ENCODE measurements at regions not wholly inside any gene's neighbourhood (a gene's known extent, or its start where the extent isn't known, plus 50 kb on each side); places are given as distances from the start of the nearest gene placed in this dataset.

DNA sequence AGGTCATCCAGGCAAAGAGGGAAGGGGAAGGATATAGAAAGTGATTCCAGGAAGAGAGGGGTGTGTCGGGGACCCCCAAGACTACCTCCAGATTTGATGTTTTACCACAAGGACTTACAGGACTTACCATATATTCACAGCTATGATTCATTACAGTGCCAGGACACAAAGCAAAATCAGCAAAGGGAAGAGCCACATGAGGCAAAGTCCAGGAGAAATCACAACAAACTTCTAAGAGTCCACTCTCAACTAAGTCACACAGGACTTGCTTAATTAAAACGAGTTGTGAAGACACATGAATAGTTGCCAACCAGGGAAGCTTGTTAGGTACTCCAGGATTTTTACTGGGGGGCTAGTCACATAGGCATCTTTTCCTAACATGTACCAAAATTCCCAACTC lies 217.3 kb downstream of the TTLL7 start:
- Histone ChIP-seq H3K9me2 (replicated peaks; ENCODE audit: control insufficient read depth, low read length) (no peaks in the 10 kb centered on the region), H3K27ac (ENCODE audit: low read depth, low read length) (no peak overlapping the region), H4K20me1 (ENCODE audit: control insufficient read depth, insufficient read depth, low read depth, low read length) (no peaks in the 10 kb centered on the region), H3K4me1 (ENCODE audit: control insufficient read depth, low read length) (no peaks in the 10 kb centered on the region), H3K4me2 (ENCODE audit: low read length) (no peak overlapping the region), H3F3A (ENCODE audit: control insufficient read depth, insufficient read depth) (no peaks in the 10 kb centered on the region), H3K9me3 (ENCODE audit: control insufficient read depth, insufficient read depth, low read length) (no peaks in the 10 kb centered on the region), H3K27me3 (ENCODE audit: control insufficient read depth, low read length) (no peaks in the 10 kb centered on the region), H3K79me2 (ENCODE audit: control insufficient read depth, low read length) (no peaks in the 10 kb centered on the region), H3K4me3 (ENCODE audit: low read length) (no peak overlapping the region), H3K36me3 (ENCODE audit: control insufficient read depth, low read length) (no peaks in the 10 kb centered on the region)
- TF ChIP-seq EZH2phosphoT487 (IDR thresholded peaks at IDR 0.05; ENCODE audit: borderline replicate concordance, low read length) = no peak
- TF ChIP-seq, protein P1, sequence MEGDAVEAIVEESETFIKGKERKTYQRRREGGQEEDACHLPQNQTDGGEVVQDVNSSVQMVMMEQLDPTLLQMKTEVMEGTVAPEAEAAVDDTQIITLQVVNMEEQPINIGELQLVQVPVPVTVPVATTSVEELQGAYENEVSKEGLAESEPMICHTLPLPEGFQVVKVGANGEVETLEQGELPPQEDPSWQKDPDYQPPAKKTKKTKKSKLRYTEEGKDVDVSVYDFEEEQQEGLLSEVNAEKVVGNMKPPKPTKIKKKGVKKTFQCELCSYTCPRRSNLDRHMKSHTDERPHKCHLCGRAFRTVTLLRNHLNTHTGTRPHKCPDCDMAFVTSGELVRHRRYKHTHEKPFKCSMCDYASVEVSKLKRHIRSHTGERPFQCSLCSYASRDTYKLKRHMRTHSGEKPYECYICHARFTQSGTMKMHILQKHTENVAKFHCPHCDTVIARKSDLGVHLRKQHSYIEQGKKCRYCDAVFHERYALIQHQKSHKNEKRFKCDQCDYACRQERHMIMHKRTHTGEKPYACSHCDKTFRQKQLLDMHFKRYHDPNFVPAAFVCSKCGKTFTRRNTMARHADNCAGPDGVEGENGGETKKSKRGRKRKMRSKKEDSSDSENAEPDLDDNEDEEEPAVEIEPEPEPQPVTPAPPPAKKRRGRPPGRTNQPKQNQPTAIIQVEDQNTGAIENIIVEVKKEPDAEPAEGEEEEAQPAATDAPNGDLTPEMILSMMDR (IDR thresholded peaks at IDR 0.05; ENCODE audit: low read depth, low read length, poor library complexity, severe bottlenecking) = no peak

DNA sequence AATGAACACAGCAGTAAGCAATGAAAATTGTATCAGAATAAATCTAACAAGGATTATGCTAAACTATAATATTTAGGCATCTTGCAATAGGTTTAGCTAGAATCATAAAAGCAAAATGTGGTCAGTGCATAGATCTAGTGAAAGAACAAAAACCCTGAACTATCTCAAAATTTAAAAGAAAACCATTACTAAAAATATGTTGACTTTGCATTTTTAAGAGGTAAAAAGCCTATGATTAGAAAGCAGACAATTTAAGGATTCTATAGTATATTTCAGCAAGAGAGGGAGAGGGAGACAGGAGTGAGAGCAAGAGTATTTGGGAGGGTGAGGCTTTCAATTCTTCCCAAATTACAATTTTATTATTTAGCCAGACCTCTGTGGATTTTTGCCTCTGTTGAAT lies 219.4 kb downstream of the TTLL7 start:
- H3K4me2 ChIP-seq (ENCODE audit: low read length) = no peak overlapping the region
- H3K9me3 ChIP-seq (ENCODE audit: control insufficient read depth, insufficient read depth, low read length) = no peaks in the 10 kb centered on the region
- no peaks in the 10 kb centered on the region for H3K36me3 ChIP-seq (ENCODE audit: control insufficient read depth, low read length)
- H3K79me2 ChIP-seq (ENCODE audit: control insufficient read depth, low read length) = no peaks in the 10 kb centered on the region
- H3K27me3 ChIP-seq (ENCODE audit: control insufficient read depth, low read length) = no peaks in the 10 kb centered on the region
- H3K4me3 ChIP-seq (ENCODE audit: low read length) = no peak overlapping the region
- no peaks in the 10 kb centered on the region for H3F3A ChIP-seq (ENCODE audit: control insufficient read depth, insufficient read depth)
- H4K20me1 ChIP-seq (ENCODE audit: control insufficient read depth, insufficient read depth, low read depth, low read length) = no peaks in the 10 kb centered on the region
- no peaks in the 10 kb centered on the region for H3K4me1 ChIP-seq (ENCODE audit: control insufficient read depth, low read length)
- no peak for TF ChIP-seq EZH2phosphoT487 (IDR thresholded peaks at IDR 0.05; ENCODE audit: borderline replicate concordance, low read length)
- TF ChIP-seq, protein P1 (IDR thresholded peaks at IDR 0.05; ENCODE audit: low read depth, low read length, poor library complexity, severe bottlenecking) = no peak
- H3K9me2 ChIP-seq (replicated peaks; ENCODE audit: control insufficient read depth, low read length) = no peaks in the 10 kb centered on the region
- no peak overlapping the region for H3K27ac ChIP-seq (ENCODE audit: low read depth, low read length)

DNA sequence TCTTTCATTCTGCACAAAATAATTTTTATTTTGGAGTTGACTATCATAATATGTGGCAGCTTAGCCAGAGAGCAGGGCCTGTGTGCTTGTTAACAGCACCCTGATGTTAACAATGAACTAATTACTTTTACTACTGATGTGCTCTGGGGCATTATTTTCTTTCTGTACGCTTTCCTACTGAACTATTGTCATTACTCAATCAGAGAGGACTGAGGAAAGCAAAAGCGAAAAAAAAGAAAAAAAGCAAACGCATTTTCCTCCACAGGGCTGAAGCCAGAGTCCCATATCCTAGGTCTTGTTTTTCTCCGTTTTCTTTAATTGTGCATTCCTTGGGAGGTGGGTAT lies 221.2 kb downstream of the TTLL7 start:
- no peaks in the 10 kb centered on the region for H3K9me3 ChIP-seq (ENCODE audit: control insufficient read depth, insufficient read depth, low read length)
- TF ChIP-seq, protein P1 (IDR thresholded peaks at IDR 0.05; ENCODE audit: low read depth, low read length, poor library complexity, severe bottlenecking) = no peak
- no peak for TF ChIP-seq EZH2phosphoT487 (IDR thresholded peaks at IDR 0.05; ENCODE audit: borderline replicate concordance, low read length)
- no peaks in the 10 kb centered on the region for H3K79me2 ChIP-seq (ENCODE audit: control insufficient read depth, low read length)
- no peak overlapping the region for H3K4me3 ChIP-seq (ENCODE audit: low read length)
- H3K36me3 ChIP-seq (ENCODE audit: control insufficient read depth, low read length) = no peaks in the 10 kb centered on the region
- no peak overlapping the region for H3K27ac ChIP-seq (ENCODE audit: low read depth, low read length)
- no peak overlapping the region for H3K4me2 ChIP-seq (ENCODE audit: low read length)
- H3F3A ChIP-seq (ENCODE audit: control insufficient read depth, insufficient read depth) = no peaks in the 10 kb centered on the region
- H4K20me1 ChIP-seq (ENCODE audit: control insufficient read depth, insufficient read depth, low read depth, low read length) = no peaks in the 10 kb centered on the region
- H3K27me3 ChIP-seq (ENCODE audit: control insufficient read depth, low read length) = no peaks in the 10 kb centered on the region
- H3K4me1 ChIP-seq (ENCODE audit: control insufficient read depth, low read length) = no peaks in the 10 kb centered on the region
- no peaks in the 10 kb centered on the region for H3K9me2 ChIP-seq (replicated peaks; ENCODE audit: control insufficient read depth, low read length)
